NCI-H1436 treated with DMSO at 0.1 percent for 48 hours (cell line): ENCODE measurements at regions not wholly inside any gene's neighbourhood (a gene's known extent, or its start where the extent isn't known, plus 50 kb on each side); places are given as distances from the start of the nearest gene placed in this dataset.
"Not testable (repeated sequence)": the region's sequence is repeated elsewhere in the genome, so short reads cannot be mapped to it uniquely, and the experiment has no call there.

Source experiments
- DNase-seq: peaks from one replicate; lab custom pipeline; 2025; lab: John Stamatoyannopoulos, UW

DNA sequence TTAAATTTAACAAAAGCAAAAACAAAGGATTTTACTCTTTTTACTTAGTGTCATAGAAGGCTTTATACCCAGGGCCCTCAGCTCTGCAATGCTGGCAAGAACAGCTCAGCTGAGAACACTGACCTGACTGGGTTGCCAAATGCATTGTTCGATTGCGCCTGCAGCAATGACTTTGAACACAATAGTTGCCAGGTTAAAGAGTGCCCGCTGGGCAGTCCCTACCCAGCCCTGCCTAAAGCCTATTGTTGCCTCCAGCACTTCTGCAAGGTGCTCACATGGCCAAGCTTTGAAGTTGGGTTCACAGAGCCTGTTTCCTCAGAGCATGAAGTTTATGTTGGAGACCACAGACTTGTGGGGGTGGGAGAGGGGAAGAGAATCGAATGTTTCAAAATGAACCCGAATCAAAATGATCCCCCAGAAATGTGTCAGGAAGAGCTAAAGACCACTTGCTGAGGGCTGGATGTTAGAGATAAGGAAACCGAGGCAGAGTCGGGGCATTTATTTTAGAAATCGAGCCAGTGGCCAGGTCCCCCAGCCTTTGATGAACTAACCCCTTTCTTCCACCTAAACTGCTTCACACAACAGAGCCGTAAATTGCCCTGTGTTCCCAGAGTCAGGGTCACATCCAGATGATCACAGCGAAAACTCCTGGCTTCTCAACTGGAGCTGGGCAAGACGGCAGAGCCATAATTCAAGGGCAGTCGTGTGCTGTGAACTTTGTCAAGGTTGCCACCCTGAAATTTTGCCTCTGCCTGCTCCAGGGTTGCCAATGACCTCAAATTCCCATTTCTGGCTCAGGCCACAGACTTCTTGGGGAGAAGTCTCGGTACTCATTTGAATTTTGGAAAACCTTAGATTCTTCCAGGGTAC, 55.0 kb downstream of the FOXA2 start:
- DNase-seq: no peak

DNA sequence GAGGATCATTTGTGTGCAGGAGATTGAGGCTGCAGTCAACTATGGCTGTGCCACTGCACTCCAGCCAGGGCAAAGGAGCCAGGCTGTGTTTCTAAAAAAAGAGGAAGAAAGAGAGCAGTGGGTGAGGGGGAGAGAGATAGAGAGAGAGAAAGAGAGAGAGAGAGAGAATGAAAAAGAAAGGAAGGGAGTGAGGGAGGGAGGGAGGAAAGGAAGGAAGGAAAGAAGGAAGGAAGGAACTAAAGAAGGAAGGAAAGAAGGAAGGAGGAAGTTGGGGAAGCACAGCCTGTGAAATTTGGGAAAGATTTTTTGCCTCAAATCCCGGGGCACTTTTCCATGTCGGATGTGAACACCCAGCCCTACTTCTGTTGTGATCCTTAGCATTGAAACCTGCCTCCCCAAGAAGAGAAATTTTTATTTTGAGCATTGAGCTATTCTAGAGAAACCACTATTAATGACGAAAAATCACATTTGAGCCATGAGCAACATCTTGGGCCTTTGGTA, 57.8 kb downstream of the FOXA2 start:
- no peak for DNase-seq

DNA sequence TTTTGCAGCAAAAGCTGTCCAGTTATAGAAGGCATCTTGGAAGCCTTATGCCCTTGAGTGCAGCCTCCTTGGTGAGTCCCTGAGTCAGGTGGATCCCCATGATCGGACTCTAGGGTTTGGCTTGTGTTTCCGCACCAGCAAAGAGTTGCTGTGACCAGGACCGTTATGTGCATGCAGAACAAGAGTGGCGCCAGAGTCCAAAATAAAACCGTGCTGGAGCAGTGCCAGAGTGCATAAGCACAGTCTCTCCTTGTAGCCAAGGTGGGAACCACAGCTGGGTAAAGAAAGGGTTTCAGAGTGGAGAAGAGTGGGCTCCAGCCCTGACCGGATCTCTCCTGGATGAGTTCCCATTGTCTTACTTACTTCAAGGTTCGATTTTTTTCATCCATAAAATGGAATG, 58.6 kb downstream of the FOXA2 start:
- no peak for DNase-seq

DNA sequence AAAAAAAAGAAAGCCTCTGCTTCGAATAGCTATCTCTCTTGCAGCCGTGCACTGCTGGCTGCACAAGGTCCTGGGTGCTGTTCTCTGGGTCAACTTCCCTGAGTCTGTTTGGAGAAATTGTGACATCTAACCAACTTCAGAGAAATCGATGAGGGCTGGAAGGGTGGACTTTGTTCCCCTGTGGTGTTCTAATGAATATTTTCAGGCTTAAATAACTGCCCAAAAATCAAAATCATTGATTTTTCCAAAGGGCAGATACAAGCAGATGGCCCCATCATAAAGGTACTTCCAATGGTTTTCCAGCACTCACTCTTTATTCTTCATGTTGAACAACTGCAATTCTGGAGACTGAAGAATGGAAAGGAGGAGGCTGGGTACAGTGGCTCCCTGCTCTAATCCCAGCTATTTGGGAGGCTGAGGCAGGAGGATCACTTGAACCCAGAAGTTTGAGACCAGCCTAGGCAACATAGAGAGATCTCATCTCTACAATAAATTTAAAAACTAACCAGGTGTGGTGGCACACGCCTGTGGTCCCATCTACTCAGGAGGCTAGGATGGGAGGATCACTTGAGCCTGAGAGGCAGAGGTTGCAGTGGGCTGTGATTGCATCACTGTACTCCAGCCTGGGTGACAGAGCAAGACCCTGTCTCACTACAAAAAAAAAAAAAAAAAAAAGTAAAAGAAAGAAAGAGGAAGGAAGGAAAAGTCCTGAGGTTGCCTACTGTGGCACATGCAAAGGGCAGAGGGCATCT, 59.1 kb downstream of the FOXA2 start:
- DNase-seq: no peak

DNA sequence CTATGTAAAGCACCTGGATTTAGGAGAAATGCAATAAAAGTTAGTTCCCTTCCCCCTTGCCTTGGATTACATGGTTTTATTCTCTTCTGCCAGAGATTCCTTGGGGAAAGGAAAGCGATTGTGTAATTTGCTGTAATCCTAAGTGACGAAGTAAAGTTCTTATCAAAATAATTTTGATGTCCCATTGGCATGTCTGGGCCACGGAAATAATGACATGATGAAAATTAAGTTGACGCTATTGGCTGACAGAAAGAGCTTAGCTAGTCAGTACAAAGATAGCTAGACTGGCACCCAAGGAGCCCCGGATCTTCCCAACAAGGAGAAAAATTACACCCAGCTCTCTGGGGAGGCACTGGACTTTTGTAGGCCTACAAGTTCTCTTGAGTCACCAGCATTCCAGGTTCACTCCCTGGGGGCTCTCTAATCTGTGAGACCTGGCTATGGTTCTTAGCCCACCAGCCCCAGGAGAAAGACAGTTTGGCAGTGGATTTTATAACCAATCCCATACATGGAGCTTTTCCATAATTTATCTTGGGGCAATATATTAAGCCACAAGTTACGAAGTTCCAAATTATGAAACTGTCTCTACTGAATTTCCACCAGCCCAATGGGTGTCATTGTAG, 59.9 kb downstream of the FOXA2 start:
- no peak for DNase-seq

DNA sequence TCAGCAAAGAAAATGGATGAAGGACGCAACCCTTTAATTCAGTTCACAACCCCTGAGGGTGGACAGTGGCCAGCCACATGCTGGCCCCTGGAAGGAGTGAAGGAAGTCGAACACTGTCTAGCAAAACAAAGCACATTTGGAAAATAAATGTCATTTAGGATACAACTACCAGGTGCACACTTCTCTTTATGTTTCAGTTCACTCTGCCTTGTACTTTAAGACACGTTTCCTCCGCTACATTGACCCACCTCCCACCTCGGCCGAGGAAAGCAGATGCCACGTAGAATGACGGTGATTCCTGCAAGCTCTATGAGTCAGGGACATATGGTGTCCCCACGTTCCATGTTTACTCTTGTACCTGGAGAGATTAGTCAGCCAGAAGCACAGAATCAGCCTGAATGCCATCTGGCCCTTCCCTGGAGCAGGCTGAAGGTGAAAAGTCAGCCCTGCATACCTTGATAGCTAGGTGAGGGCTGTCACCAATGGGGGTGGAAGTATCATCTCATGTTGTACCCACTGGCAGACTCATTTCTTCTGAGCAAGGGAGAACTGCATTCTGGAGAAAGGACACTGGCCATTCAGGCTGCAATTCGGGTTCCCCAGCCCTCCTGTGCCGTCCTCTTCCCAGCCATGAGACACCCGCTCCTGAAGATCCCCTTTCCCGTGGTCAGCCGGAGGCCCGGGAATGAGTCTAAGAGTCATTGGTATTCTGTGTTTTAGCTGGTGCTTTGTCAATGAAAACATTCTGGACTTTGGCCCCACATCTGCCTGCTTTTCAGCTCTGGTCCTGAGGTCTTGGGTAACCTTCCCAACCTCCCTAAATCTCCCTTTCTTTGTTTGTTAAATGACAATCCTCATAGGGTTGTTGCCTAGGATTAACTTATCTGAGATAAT, 60.6 kb downstream of the FOXA2 start:
- DNase-seq: no peak

DNA sequence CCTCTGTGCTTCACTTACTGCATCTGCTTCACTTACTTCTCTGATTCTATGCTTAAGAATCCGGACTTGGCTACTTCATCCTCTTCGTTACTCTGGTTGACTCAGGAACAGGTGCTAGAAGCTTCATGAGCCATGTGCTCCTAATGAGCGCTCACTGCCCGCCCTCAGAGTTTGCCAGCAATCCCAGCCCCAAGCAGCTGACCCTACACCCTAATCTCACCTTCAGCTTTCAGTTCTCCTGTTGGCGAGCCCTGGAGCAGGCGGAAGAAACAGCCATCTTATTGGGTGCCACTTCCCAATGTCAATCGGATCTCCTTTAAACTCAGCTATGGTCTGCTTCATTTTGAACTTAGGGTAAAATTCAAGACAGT, 61.3 kb downstream of the FOXA2 start:
- no peak for DNase-seq

DNA sequence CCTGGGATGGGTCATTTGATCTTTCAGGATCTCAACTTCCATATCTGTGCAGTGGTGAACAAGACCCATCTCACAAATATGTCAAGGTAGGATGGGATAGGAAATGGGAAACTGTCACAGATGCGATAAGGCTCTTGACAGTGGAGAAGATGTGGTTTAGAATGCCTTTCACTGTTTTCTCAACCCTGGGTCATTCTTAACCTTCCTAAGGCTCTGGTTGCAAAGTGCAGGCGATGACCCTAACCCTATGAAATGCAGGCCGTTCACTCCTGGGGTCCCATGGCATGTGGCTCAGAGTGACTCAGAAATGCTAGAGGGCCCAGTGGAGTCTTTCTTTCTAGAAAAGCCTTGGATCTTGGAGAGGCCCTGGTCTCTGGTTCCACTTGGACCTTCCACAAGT, 61.7 kb downstream of the FOXA2 start:
- no peak for DNase-seq

DNA sequence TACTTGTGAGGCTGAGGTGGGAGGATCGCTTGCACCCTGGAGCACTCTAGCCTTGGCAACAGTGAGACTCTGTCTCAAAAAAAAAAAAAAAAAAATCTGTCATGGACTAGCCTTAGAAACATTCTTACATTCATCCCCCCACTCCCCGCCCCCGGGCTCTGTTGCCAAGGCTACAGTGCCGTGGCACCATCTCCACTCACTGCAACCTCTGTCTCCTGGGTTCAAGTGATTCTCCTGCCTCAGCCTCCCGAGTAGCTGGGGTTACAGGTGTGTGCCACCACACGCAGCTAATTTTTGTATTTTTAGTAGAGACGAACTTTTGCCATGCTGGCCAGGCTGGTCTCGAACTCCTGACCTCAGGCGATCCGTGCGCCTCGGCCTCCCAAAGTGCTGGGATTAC, 62.4 kb downstream of the FOXA2 start:
- DNase-seq: not testable (repeated sequence)

DNA sequence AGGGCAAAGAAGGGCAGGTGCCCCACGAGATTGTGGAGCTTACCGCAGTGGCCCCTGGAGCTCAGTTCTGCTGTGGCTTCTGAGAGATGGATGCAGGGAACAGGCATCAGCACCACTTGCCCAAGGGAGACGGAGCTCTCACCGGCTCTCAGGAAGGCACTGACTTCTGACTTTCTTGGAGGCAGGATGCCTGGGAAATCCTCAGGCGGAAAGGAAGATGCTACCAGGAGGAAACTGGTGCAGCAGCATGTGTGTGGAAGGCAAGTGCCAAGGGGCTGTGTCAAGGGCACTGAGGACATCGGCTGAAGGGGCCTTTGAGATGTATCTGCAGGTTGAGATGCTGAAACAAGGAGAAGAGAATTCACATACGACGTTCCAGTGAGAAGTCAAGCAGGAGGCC, 64.0 kb downstream of the FOXA2 start:
- no peak for DNase-seq

DNA sequence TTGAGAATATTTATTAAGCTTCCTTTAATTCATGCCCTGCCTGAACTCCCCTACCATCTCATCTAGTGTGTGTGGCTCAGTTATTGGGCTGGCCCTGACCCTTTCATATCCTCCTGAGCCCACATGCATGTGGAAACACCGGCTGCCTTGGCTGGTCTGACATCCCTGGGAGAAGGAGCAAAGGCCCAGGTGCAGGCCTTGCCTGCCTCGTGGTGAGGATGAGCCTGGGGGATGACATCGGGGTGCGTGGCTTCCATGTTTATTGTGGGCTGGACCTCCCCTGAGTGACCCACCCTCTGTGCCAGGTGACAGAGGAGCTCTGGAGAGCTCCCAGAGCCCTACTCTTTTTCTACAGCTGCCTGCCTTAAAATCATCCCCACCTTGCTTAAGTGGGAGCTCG, 69.1 kb downstream of the FOXA2 start:
- no peak for DNase-seq

DNA sequence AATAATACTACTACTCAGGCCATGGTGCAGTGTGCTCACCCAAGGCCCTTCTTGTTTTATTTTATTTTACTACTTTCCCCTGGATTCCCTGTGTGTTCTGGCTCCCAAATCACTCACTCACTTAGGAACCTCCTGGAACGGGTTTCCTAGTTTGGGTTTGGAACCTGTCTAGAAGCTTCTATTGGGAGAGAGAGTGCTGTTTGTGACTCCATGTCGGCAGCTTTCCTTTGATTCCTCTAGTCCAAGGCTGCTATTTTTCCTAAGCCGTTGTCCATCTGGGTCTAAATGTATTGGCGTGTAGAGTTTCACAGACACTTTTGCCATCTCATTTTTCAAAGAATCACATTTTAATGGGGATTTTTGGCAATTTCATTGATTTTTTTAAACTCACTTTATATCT, 70.8 kb downstream of the FOXA2 start:
- DNase-seq: no peak

DNA sequence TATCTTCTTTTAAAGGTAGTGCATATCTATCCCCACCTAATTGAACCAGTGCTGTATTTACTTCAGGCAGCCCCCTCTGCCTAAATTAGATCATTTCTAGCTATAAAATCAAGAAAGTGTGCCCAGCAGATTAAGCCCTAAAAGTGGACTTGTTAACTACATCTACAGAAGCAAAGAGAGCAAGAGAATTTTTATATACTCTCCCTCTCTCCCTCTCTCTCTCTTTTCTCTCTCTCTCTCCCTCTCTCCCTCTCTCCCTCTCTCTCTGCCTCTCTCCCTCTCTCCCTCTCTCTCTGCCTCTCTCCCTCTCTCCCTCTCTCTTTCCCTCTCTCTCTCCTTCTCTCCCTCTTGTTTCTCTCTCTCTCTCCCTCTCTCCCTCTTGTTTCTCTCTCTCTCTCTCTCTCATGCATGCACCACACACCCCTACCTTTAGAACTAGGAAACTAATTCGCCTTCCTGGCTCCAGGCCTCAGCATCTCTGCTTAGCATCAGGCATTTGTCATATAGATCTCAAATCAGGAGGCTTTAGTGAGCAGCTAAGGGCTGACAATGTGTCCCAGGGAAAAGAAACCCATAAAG, 71.4 kb downstream of the FOXA2 start:
- DNase-seq: no peak

DNA sequence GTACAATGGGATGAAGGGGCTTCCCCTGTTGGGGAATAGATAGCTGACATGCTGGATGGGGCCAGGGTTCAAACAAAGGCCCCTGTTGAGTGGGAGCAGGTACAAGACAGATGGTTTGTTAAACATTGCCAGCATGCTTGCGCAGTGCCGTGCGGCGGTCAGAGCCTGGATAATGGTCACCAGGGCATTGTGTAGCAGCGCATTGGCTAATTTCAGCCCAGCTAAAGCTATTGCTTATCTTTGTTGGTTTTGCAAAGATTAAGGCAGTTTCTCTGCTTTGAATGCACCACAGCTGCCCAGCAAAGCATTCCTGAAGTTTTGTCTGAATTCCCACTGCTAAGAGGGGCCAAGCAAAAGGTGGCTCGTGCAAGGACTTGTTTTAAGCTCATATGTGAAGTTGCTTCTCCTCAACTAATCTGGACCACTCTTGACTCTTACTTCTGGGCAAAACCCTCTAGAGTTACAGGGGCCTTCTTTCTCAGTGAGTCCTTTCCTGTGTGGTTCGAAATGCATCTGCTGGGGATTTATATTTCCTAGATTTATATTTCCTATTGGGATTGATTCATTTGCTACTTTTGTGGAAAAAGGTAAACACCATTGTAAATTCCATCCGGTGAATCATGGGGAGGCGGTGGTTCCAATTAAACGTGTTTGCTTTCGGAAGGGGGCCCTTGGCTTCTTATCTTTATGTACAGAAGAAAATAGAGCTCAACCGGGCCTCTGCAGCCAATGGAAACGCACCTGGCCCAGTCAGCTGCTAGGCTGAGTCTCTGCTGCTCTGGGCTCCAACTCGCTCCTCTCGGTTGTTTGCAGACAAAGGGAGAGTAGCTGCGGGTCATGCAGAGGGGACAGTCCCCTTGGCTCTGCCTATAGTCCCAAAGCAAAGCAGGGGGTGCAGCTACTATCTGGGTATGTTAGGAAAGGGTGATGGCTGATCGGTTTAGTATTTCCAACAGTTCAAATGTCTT, 72.1 kb downstream of the FOXA2 start:
- DNase-seq: peak; percentile 68

DNA sequence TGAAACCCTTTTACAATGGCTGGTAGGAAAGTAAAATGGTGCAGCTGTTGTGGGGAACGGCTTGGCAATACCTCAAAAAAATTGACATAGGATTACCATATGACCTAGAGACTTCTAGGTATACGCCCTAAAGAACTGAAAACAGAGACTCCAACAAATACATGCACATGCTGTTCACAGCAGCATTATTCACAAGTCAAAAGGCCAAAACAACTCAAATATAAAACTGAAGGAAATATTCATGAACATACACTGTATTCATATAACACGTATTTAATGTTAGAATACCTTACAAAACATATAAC, 74.6 kb downstream of the FOXA2 start:
- no peak for DNase-seq

DNA sequence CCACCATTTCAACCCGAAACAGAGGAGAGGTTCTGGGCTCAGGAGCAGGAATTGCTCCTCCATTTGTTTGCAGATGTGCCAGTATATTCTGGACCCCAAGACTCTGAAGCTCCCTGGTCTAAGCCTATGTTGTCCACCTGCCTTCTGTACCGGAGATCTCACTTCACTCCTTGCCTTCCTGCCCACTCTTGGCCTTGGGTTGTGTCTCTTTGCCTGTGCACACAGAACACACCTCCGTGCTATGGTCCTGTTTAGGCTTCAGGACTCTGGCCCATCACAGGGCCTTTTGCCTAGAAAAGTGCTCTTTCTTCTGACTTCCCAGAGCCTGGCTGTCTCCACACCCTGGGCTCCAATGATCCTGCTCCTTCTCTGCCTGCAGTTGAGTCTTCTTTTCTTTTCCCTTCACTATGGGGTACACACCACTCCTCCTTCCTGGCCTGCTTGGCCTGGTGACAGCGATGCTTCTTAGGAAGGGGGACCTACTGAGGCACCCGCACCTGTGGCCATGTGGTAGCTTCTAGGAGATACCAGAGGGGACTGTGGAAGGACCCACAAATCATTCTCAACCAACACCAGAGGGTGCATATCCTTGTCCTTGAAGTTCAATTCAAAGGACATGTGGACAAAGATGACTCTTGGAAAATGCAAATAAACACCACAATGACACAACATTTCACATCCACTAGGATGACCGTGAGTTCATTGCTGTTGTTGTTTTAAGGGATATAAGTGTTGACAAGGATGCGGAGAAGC, 75.1 kb downstream of the FOXA2 start:
- DNase-seq: no peak

DNA sequence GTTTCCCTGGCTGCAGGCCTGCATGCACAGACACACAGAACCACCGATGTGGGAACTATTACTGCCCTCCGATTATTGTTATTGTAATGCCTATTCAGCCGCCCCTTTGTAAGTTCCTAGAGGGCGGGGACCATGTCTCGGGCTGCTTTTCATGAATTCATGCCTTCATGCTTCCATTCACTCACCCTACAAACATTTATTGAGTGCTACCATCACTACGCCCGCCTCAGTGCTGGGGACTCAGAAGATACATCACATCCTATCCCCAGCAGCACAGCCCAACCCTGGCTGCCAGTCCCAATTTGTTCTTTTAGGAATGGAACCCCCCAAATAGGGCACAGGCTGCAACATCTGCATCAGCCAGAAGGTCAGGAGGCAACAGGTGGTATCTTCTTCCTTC, 75.9 kb downstream of the FOXA2 start:
- no peak for DNase-seq

DNA sequence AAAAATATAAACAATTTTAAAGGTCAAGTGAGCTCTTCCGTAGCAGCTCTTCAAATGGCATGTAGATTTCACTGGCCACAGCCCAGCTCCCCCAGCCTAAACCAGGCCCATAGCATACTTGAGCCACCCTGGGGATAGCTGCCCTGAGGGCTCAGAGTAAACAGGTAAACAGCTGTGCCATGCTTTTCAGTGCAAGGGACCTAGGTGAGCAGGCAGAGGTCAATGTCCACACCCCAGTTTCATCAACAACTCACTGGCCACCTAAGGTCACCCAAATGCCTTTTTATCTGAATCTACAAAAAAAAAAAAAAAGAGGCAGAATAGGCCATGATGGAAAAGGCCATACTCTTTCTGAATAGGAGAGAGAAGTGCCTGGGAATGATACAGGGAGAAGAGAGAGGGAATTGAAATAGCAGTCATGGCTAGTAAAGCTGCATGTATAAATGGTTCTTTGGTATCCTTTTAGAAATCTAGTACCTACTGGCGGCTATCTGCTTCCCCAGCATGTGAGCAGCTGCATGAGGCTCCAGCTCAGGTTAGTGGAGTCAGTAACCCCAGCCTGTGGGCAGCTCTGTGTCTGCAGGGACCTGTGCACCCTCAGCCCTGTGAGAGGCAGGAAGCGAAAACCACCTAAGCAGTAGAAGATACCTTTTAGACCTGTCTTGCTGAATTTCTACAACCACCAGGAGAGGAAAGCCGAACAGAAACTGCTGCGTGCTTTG, 77.0 kb downstream of the FOXA2 start:
- DNase-seq: no peak

DNA sequence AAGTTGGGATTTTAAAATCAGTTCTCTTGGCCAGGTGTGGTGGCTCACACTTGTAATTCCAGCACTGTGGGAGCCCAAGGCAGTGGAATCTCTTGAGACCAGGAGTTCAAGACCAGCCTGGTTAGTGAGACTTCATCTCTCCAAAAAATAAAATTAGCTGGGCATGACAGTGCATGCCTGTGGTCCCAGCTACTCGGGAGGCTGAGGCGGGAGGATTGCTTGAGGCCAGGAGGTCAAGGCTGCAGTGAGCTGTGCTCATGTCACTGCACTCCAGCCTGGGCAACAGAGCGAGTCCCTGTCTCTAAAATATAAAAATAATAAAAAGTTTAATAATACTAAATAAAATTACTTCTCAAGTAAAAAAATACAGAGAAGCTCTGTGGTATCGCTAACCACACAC, 77.5 kb downstream of the FOXA2 start:
- DNase-seq: no peak
